GM23338 (cell line): ENCODE measurements at regions not wholly inside any gene's neighbourhood (a gene's known extent, or its start where the extent isn't known, plus 50 kb on each side); places are given as distances from the start of the nearest gene placed in this dataset.

Source experiments
- CTCF ChIP-seq, 2 experiments: fragments of 200-600 bp in 1 of 2; sonication (generic) in 1 of 2; conservative IDR thresholded peaks; 2 replicates each; pipeline versions ENCODE4 v1.5.1 to v1.6.1; 2016 to 2017; ENCODE audit warnings: antibody characterized with exemption in 2 of 2, low read depth in 2 of 2, mild to moderate bottlenecking in 2 of 2, moderate library complexity in 1 of 2
- EZH2 ChIP-seq: fragments of 200-600 bp; sonication (generic); IDR thresholded peaks from one replicate; pipeline ENCODE4 v1.8.0; 2017; ENCODE audit warnings: antibody characterized with exemption, mild to moderate bottlenecking, low read depth; ENCODE audit not compliant: unreplicated experiment
- EZH2phosphoT487 ChIP-seq: fragments of 200-600 bp; sonication (generic); IDR thresholded peaks from one replicate; pipeline ENCODE4 v1.8.1; 2018; ENCODE audit warnings: antibody characterized with exemption; ENCODE audit not compliant: unreplicated experiment
- JUNB ChIP-seq: IDR thresholded peaks from one replicate; pipeline ENCODE4 v1.6.1; 2016; ENCODE audit warnings: antibody characterized with exemption; ENCODE audit not compliant: unreplicated experiment
- NANOG ChIP-seq: IDR thresholded peaks from 2 replicates; pipeline ENCODE4 v1.6.1; 2016; ENCODE audit warnings: antibody characterized with exemption, borderline replicate concordance
- POLR2AphosphoS5 ChIP-seq: IDR thresholded peaks from 2 replicates; pipeline ENCODE4 v1.6.1; 2016; ENCODE audit warnings: antibody characterized with exemption, low read depth
- REST ChIP-seq: IDR thresholded peaks from one replicate; pipeline ENCODE4 v1.6.1; 2018; ENCODE audit warnings: antibody characterized with exemption; ENCODE audit not compliant: unreplicated experiment

- no peak for TF ChIP-seq CTCF (conservative IDR thresholded peaks at IDR 0.05; ENCODE audit: low read depth in 2 of 2)
- TF ChIP-seq REST: no peak
- TF ChIP-seq EZH2: no peak
- TF ChIP-seq EZH2phosphoT487: no peak
- no peak for TF ChIP-seq POLR2AphosphoS5
- TF ChIP-seq JUNB: no peak
- no peak for TF ChIP-seq NANOG
Measured at GRCh38 chr7:80047032-80047431, 87.6 kb upstream of the GNAI1 start.
